ENCODE measurements at regions not wholly inside any gene's neighbourhood (a gene's known extent, or its start where the extent isn't known, plus 50 kb on each side); places are given as distances from the start of the nearest gene placed in this dataset.

DNA sequence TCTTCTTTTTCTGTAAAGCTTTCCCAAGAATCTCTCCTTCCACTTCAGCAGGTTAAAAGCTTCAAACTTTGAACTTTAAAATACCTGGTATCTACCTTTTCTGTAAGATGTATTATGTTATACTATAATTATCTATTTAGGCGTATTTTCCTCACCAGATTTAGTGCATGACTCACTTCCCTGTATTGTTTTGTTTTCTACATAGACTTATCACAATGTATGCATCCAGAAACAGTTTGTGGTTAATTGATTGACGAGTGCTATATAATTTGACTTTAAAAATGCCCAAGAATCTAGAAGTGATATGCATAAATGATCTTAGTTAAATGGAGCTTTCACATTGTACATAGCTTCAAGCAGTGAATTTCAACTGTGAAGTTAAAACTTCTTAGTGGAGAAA, 473.9 kb upstream of the CDH2 start:
- DNase-seq: no peak

DNA sequence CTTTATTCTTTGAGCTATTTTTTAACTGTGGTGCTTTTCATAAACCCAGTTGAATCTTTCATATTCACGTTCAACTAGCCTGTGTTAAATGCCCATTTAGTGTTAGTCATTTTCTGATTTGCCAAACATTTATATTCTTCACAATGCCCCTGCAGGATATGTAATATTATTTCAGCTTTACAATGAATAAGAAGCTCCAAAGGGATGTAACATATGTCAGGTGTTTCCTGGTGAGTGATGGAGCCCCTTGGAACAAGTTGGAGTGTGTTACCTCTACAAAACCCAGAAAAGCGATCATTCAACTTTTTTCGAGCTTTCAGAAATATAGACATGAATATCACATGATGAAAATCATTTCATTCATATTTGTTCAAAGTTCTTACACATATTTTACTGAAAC, 471.0 kb upstream of the CDH2 start:
- no peak for DNase-seq

DNA sequence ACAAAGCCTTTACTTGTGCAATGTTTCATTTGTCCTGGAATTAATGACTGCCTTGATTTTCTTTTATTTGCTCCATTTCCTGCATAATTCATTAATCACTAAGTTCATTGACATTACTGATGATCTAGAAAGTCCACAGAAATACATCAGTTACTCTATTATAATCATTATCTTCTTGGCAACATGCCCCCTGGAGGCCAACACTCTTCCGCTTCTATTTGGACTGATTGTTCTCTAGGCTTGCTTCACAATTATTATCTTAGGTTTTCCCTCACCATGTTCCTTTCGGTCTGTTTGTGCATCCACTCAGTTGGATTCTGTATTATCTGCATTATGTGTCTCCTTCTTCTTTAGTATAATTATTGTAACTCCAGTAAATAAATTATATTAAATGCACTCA, 461.0 kb upstream of the CDH2 start:
- no peak for DNase-seq

DNA sequence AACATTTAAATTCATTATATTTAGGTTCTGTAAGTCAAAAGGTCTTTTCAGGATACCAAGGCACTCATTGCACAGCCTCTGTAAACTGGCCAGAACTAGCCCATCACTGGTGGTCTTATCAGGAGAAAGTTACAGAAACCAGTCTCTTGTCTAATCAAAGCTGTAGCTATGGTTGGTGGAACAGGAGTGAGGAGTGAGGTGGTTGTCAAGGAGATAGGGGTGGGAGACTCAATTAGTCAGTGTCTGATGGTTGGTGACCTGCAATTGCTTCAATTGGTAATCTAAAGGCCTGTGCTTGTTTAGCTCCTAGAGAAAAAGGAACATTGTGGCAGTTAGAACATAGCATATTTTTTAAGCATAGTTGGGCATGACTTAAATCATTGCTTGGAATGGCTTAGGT, 458.6 kb upstream of the CDH2 start:
- DNase-seq: no peak

DNA sequence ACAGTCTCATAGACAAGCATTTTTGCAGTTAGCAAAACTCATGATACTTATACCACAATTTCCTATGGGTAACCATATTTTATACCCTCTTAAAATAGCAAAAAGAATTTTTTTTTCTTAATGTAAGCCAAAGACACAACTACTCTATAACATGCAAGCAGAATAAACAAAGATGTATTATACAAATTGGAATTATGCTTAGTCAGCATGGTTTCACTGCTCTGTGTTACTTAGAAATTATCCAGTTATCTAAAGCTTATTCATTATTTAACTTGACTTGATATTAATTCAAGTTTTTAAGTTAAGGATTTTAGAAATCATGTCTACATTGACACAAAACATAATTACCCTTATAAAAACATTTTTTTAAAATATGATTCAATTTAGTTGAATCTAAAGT, 449.8 kb upstream of the CDH2 start:
- no peak for DNase-seq

DNA sequence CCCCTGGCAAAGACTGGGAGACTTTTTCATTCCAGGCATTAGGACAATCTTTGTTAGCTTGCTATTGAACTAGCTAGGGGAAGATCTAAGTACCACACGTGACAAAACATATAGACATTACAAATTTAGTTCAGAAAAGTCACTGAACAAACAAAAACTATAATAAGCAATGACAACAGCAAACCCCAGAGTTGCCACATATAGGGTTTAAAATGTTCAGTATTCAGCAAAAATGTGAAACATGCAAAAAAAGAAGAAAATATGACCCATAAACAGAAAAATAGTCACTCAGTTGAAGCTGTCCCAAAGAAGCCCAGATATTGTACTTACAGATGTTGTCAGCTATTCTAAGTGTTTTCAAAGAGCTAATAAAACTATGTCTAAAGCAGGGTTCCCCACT, 431.1 kb upstream of the CDH2 start:
- DNase-seq: no peak

DNA sequence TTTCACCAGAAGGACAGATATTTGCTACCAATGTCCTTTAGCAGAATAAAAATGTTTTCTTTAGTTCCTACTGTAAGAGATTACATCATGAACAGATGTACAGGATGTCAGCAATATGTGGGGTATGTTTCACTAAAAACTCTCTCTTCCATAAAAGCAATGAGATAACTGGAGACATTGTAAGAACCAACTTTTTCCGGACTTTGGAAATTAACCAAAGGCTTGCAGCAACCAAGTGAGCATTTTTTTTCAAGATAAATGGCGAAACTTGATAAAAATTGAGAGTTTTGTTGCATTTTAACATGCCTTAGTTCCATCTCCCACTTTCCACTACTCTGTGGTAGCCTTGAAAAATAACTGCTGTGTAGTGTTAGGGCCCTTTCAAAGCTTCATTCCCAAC, 429.8 kb upstream of the CDH2 start:
- DNase-seq: no peak

DNA sequence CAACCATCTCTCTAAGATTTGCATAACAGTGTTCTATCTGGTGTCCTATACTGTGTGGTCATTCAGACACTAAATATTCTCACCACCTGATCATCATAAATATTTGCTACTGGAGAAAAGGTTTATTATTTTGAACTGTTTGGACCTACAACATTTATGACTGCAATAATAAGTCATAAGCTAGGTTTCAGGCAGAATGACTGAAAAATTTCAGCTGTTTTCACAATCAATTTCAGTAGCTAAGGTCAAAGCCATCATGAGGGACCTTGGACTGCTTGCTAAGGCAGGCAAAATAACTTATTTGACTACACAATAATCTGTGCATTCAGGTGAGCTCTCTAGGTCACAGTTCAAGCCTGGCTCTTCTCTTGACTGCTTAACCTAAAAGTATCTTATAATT, 425.5 kb upstream of the CDH2 start:
- no peak for DNase-seq

DNA sequence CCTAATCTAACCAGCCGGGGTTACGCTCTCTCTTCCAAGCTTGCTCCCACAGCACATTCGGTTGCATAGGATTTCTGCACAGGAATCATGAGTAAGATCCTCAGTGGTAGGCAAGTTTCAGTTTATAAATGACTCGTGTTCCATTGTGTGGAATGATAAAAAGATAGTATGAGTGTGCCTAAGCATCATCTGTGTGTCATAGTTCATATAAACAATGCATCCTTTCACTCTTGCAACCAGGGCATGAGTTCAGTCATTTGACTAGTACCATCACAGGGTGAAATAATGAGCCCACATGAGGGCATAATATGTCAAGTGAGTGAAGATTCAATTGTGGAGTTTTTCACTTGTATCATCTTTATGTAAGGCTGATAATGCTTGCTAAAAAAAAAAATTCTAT, 417.1 kb upstream of the CDH2 start:
- DNase-seq: no peak

DNA sequence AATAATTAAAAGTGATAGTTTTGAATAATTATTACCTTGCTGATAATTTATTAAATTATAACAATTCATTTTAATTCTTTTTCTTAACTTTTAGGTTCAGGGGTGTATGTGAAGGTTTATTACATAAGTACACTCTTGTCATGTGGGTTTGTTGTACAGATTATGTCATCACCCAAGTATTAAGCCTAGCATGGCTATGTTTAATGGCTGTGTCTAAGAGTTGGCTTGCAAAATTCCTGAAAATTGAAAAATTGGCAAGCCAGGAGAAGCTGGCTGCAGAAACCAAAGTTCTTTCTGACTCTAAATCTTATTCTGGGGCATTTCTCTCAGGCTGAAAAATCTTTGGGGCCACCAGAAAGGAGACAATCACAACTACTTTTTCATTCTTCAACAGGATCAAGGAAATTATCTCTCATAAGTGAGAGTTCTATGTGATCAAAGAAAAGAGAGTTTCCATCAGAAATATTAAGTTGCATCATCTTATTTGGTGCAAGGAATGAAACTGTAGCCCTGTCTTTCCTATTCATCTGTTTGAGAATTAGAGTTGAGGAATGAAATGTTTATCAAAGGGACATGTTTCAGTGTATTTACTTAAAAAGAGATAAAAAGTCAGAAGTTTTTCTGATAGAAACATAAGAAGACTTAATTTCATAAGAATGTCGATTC, 412.1 kb upstream of the CDH2 start:
- DNase-seq: no peak

DNA sequence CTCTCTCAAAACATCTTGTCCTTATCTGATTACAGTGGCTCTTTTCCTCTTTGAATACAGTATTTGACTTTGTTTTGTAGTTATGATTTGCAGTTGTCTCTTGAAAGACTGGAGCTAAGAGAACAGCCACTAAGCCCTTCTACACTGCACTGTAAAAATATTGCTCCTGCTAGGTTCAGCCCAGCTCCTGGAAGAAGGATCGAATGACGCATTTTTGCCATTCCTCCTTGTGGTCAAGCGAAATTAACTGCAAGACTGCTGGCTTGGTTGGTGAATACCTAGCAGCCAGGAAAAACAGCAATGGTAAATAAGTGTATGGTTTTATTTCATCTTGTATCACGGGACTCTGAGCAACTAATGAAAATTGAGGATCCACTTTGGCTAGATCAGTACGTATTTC, 407.8 kb upstream of the CDH2 start:
- DNase-seq: peak; percentile 88

DNA sequence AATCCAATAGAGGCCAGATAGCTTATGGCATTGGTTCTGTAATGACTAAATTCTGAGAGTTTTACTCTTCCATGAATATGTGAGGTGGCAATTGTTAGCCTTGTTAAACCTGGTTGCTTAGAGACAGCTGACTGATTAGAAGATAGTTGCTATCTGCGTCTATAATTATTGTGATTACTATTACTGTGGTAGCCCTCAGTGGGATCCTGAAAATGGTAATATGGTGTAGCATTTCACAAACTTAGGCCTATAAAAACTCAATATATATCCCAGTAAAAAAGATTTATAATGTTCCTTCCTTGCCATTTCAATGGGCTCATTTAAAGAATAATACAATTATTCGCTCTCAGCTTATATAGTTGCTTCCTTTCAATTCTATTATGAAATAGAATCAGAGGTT, 405.8 kb upstream of the CDH2 start:
- DNase-seq: no peak

DNA sequence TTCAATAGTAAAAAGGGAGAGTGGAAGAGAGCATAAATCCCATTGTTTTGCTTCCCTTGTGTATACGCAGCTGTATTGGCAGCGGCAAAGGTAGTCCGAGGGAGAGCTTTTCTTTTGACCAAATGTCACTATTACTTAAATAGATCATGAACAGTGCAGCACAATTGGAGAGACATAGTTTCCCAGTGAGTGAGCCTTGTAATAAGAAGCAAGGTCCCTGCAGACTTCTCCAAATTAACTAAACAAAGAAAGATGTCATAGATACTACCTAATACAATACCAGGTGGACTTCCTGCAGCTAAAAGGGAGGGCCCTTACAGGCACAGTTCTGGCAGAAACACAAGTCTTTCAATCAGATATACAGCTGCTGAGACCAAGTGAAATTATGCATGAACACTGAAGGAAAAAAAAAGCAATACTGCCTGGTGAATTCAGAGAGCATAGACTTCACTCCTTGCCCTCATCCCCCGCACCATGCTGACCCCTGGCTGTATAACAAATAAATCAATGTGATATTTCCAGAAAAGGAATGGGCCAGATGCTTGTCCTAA, 404.7 kb upstream of the CDH2 start:
- DNase-seq: no peak

DNA sequence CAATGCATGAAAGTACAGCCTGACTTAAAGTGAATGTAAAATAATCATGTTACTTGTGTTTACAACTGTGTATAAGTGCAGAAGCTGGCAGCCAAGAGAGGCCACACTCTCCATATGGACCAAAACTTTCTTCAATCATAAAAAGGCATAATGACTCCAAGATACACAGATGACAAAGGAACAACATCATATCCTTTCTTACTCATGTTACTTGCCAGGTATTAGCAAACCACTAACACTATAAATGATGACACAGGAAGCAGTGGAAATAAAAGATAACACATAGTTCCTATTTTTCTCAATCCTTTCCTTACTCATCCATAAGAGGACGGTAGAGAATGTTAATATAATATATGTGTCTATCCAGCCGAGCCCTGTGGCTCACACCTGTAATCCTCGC, 400.0 kb upstream of the CDH2 start:
- no peak for DNase-seq

DNA sequence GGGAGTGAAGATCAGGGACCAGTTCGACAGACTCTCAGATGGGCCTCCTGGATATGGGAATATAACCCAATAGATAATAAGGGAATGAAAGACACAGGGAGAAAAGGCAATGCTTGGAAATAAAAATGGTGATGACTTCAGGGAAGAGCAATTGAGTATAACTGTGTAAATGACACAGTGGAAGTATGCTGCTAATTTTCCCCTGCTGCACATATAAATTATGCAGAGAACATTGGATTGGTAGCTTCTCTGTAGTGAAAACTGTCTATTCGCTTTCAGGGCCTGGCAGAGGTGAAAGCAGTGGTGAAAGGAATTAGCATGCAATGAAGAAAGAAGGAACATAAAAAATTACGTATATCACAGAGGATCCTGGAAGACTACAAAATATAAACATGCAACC, 398.2 kb upstream of the CDH2 start:
- DNase-seq: no peak

DNA sequence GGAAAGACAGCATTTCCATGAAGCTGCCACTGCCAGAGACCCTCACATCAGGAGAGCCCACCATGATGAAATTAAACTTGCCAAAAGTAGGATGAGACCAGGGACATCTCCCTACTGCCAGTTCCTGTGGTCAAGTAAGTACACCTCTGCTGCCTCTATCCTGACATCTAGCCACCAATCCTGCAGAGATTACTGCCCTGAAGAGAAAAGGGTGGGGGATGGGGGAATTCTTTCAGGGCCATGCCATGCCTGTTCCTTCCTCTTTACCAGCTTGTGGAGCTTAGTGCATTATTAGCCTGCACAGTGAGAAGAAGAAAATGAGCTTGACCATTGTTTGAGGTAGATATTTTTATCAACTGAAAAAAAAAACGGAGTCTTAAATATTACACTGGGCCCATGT, 397.2 kb upstream of the CDH2 start:
- no peak for DNase-seq

DNA sequence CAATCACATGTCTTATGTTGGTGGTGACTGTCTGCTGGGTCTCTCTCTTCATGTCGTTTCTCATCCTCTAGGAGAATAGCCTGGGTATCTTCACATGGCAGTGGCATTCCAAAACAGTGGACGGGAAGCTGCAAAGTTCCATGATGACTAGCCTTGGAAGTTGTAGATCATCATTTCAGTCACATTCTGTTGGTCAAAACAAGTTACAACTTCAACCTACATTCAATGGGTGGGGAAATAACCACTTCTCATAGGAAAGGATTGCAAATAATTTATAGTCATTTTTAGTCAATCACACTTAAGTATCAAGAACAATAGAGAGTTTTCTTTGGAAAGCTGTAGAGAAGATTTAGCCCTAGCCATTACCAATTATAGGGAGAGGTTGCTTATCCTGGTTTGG, 395.0 kb upstream of the CDH2 start:
- DNase-seq: no peak

DNA sequence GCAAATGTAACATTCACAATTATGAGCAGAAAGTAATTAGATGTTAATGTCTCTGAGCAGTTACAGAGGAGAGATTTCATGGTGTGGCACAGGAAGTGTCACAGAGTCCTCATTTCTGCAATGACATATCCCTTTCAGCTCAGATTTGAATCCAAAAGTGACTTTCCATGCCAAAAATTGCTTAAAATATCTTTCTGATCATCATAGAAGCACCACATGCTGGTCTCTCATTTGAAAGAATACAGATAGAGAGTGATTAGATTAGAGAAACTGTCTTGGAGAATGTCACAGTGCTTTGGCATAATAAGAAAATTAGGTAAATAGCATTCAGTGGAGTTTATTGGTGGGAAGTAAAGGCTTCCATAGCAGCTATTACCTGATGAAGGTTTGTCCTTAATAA, 383.4 kb upstream of the CDH2 start:
- DNase-seq: no peak

DNA sequence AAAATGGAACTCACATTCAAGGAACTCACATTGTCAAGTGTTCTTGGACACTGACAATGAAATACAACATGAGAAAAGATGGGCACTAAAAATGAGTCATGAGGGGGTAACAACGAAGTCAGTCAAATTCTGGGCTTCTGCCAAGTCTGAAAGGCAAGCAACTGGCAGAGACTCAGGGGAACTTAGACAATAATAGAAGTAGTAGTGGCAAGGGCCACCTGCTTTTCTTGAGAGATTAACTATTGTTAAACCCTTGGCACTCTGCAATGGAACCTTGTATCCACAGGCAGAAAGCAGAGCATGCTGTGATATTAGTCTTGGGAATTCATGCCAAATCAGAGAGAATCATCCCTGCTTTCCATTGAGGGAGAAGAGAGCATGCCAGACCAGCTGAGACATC, 382.6 kb upstream of the CDH2 start:
- no peak for DNase-seq

DNA sequence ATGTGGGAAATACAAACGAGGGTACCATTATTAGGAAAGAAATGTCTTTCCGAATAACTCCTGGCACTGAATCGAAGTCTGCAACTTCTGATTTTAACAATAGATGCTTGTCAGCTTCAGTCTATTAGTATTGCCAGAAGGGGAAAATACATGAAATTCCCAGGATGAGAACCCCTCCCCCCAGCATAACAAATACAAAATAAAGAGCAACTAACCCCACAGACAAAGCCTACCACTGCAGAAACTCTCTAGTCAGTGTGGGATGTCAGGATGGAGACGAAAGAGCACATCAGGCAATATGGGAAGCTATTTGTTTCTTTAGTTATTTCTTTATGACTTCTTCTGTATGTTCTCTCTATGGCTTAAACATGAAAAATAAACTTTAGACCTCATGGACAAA, 365.0 kb upstream of the CDH2 start:
- no peak for DNase-seq

DNA sequence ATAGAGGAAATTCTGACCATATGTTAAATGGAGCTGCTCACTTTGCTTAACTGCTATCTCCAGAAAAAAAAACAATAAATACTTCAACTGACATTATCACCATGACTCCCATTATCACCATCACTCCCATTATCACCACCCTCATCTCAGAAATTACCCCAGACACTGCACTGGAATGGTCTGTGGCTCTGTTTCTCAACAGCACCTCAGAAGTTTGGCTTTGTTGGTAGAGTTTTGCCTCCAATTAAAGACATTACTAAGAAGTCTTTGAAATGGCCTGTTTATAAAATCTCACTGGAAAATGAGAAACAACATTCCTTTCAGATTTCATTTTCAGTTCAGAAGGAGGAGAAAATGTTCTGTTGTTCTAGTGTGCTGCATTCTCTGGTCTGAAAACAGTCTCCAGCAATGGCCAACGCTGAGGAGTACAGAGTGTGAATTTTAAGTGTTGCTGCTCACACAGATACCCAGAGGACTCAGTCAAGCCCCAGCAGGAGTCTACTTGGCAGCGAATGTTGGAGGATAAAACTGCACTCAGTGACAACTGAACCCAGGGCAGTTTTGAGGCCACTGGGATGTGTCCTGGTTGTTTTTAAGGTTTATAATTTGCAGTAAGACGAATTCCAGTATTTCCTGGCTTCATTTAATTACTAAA, 364.5 kb upstream of the CDH2 start:
- no peak for DNase-seq

DNA sequence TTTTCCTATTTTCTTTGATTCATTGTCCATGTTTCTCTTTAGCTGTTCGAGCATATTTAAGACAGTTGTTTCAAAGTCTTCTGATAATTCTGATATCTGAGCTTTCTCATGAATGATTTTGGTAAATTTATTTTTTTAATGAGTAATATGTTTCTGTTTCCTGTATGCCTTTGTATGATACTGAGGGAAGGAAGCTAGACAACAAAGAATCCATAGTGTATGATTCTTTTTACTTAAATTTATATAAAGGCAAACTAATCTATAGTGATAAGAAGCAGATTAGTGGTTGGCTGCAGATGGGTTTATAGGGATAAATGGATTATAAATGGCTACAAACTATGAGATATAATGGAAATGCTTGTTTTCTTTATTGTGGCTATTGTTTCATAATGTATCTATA, 352.7 kb upstream of the CDH2 start:
- no peak for DNase-seq

DNA sequence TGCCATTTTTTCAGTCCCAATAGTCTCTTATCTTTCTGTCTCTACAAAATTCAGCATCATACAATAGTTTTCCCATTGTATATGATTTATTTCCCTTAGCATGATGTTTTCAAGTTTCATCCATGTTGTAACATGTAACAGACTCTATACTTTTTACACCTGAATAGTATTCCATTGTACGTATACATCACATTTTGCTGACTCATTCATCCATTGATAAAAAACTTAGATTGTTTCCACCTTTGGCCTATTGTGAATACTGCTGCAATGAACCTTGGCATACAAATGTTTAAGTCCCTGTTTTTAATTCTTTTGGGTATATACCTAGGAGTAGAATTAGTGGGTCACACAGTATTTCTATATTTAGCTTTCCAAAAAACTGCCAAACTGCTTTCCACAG, 349.3 kb upstream of the CDH2 start:
- no peak for DNase-seq

DNA sequence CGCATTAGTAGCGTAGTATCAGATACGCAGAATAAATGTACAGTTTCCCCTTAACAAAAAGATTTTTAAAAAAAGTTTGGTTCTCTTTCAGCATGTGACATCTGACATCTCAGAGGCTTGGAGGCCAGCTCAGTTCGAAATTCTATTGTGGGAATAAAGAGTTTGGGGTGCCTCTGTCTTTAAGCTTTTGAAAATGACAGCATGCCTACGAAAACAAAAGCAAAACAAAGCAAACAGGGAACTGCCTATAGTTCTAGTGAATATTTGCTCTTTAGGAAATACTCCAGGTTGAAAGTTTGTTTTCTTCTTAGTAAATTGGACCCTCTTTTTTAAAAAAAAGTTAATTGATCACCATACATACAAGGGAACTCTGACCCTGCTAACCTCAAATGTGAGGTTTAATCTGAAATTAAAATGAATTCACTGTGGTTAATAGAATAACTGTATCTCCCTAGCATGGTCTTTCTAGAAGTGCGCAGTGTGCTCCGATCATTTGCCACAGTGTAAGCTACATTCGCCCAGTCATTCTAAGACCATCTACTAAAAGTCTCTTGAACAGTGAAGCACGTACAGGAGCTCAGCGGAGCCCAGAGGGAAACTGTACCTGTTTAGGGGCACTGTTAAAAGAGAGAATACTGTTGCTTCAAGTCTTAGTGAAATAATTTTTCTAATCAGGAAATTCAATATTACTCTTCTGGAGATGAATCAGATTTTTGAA, 347.0 kb upstream of the CDH2 start:
- DNase-seq: no peak
